HT-29 (cell line): ENCODE measurements at regions not wholly inside any gene's neighbourhood (a gene's known extent, or its start where the extent isn't known, plus 50 kb on each side); places are given as distances from the start of the nearest gene placed in this dataset.

ENCODE experiments used
- DNase-seq: peaks from one replicate; pipeline ENCODE4 v3.0.0-alpha.2; 2015; ENCODE audit warnings: low spot score

DNA sequence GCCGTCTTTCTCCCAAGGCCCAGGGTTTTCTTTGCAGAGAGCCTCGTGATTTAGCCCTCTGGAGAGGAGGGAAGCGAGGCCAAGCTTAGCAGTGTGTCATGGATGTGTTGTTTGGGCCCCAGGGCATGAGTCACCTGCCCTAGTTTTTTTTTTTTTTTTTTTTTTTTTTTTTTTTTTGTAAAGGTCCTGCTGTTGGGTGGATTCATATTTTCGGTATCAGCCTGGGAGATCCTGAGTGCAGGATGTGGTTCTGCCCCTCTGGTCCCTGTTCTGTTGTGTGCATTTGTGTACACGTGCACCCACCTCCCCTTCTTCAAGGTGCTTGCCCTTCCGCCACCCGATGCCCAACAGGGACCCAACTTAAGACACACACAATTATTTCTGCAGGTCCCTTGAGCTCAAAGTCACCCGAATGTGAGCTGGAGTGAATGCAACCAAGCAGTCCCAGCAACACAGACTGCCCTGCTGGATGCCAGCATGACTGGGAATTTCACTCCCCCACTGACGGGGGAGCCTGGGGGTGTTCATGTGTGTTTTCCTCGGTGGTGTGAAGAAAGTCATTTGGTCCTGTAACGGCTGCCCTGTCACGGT, 265.8 kb upstream of the TNRC6C start:
- no peak for DNase-seq

DNA sequence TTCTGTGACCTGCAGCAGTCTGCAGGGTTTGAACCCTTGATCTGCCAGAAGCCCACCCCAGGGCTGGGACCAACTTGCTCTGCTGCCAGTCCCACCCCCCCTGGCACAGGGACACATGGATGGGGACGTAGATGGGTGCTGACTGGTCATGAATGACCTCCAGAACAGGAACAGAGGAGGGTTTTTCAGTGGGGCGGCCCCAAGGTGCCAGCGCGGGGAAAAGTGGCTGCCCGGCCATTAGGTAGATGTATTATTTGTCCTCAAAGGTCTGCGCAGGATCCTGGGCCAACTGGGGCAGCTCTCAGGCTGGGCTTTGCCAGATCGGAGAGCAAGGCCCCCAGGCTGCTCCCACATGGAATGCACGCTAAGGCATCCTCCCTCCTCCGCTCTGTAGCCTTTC, 265.2 kb upstream of the TNRC6C start:
- no peak for DNase-seq

DNA sequence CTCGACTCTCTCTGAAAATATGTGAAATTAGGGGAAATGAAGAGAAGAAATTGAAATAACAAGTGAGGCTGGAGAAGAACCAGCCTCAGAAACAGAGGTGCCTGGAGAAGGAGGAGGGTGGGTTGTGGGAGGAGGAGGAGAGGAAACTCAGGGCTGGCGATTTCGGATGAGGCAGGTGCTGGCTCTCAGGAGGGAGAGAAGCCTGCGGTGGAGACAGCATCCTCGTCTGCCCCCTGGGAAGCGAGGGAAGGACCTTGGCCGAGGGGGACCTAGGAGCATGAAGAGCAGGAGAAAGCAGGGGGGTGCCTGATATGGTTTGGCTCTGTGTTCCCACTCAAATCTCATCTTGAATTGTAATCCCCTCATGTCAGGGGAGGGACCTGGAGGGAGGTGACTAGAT, 264.7 kb upstream of the TNRC6C start:
- DNase-seq = no peak

DNA sequence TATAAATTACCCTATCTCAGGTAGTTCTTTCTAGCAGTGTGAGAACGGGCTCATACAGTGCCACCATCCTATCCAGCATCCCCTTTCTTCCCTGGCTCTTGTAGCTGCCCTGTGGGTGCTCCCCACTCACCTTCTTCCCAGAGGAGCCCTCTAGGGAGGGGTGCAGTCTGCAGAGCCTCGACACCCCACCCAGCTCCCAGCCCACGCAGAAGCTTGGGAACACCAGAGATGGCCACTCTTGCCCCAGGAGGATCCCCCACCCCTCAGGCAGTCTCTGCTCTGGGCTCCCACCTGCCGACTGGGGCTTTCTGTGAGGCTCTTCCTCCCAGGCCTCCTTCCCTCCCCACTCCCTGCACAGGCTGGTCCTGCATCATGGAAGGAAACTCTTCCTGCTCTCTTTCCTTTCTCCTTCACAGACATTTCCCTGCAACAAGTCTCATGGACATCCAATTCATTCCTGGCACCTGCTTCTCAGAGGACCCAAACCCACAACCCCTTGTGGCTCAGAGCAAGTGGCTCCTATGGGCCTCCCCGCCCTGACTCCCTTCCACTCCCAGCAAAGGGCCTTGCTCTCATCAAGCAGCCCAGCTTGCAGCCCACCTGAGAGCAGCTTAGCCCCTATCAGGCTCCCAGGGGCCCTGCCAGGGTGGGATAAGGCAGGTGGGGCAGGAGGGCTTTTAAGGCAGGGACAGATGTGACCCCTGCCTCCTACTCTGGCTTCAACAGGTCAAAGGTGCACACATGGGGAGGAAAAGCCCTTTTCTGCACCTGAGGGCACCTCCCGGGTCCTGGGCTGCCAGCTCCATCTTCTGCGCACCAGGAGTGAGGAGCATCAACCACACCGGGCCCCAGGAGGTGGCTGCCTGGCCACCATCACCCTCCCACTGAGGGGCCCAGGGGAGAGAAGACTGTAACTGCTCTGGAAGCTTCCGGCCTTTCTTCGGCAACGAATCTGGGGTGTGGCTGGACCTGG, 263.8 kb upstream of the TNRC6C start:
- no peak for DNase-seq

DNA sequence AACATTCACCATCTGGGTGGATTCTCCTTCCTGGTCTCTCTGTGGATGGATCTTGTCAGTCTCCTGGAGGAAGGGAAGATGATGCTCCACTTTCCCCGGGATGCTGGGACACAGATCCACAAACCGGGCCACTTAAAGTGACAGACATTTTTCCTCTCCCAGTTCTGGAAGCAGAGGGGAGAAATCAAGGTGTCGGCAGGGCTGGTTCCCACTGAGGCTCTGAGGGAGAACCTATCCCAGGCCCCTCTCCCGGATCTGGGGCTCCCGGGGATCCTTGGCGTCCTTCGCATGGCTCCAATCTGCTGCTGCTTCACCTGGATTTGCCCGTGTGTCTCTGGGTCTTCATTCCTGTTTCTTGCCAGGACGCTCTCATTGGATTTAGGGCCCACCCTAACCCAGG, 263.1 kb upstream of the TNRC6C start:
- no peak for DNase-seq

DNA sequence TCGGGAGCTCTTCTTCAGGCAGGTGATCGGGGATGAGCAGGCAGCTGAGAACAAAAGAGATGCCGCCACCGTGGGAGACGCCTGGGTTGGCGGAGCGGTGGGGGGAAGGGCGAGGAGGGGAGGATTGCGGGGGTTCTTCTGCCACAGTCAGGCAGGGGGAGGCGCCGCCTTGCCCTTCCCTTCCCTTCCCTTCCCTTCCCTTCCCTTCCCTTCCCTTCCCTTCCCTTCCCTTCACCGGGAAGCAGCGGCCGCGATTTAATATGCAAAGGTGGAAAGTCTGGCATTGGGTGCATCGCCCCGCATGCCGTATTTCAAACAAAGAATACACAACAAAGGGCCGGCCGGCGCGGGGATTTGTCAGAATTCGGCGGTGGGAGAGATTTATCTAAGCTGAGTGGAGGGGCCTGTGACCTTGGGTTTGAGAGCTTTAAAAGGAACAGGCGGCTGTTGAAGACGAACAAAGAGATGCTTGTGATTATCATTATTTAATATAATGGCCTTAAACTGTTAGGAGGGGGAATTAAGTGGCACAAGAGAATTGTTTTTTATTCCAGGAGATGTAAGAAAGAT, 262.3 kb upstream of the TNRC6C start:
- no peak for DNase-seq

DNA sequence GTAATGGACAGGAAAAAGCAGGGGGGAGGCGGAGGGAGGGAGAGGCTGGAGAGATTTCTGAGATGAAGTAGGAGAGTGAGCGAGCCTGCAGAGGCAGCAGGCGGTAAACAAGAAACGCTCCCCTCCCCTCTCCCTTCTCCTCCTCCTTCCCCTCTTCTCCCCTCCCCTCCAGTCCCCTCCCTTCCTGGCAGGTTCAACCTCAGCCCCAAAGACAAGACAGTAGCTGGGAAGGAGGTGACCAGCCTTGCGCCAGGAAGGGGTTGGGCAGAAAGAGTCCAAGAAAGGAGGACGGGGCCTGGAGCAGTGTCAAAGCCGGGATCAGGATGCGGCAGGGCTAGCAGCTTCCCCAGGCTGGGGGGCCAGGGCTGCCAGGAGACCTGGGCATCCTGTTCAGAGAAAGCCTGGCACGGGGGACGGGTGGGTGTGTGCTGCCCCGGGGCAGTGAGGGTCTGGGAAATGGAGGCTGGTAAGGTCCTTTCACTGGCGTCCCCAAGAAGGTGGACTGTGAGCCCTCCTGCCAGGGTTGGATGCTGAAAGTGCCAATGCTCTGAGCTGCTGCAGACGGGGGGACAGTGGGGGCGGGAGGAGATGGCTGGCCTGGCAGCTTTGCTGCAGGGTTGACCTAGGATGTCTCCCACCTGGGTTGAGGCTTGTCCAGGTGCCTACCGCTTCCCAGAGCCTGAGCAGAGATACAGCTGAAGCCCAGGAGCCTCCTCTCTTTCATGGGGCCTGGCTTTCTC, 261.6 kb upstream of the TNRC6C start:
- no peak for DNase-seq

DNA sequence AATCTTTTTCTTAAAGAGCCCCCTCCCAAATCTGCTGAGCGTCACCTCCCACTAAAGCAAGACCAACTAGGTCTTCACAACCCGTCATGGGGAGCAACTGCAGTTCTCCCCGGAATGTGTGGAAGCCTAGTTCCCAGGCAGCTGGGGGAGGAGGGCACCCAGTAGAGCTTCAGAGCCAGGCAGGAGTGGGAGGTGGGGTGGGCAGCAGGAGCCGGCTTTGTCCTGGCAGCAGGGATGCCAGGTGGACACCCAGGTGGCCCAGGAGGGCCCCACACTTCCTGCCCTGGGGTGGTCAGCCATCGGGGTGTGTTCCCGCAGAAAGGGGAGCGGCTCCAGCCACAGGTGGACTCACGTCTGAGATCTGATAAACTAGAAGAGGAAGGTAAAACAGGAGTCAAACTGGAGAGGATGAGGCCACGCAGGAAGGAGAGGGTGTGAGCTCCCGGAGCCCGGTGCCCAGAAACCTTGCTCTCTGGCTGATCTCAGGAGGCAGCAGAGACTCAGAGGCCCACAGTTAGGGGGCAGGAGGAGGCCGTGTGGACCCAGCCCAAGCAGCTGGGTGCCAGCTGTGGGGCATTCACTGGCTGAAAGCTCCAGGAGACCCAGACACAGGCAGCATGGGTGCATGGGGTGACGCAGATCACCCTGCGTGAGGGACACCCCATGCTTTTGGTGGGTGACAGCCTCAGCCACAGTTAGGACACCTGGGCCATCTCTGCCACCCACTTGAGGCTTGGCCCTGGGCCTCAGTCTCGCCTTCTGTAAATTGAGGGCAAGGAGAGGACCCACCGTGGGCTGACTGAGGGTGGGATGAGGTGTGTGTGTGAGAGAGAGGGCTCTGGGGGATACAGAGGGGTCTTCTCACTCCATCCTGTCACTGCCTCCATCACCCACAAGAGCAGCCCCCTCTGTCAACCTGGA, 260.8 kb upstream of the TNRC6C start:
- no peak for DNase-seq

DNA sequence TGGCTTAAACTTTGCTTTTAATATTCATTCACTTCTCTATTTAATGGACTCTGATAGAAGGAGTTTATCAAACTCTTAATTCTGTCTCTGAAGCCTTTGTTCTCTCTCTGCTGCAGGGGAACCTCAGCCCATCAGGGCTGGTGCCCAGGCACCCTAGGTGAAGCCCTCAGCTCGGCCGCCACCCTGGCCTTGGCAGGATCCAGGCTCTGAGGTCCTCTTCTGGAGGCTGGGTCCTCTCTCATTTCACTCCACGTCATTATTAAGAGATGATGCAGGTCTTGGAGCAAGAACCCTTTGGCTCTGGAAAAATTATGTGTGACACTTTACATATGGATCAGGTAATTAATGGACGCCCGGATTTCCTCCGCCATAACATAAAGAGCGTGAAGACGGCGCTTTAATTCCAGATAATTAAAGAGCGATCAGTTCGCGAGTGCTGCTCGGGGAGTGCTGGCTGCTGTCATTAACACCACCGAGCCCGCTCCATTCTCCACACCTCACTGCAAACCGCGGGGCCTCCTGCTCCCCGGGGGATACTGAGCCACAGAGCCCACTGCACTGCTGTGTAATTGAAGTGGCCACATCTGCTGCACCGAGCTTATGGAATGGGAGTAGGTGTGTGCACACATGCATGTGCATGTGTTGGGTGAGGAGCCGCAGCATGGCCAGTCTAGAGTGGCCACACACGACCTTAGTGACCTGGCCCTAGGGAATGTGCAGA, 259.4 kb upstream of the TNRC6C start:
- no peak for DNase-seq

DNA sequence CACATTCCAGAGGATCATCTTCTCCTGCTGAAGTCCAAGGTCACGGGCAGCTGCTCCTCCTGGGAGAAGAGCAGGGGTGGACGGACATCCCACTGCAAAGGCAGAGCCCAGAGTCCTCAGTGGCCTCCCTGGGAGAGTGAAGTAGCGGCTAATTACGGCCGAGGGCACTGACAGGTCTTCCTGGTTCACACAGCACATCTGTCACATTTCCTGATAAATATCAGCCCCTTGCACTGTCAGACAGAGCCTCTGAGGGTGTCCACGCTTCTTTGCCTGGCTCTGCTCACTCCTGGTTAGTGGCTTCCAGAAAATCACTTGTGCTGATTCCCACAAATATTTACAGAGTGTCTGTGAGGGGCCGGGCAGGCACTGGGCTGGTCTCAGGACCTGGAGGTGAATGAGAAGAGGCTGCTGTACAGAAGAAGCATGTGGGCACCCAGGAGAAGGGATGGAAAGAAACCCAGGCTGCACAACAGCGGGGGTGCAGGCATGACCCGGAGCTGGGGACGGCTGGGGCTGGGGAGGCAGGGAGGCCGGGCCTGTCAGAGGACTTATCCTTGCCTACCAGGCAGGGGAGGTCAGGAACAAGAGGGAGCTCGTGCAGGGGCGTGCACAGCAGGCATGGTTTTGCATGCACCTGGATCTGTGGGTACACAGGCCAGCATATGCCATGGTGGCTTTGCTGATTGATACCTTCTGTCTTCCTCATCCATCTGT, 258.2 kb upstream of the TNRC6C start:
- no peak for DNase-seq

DNA sequence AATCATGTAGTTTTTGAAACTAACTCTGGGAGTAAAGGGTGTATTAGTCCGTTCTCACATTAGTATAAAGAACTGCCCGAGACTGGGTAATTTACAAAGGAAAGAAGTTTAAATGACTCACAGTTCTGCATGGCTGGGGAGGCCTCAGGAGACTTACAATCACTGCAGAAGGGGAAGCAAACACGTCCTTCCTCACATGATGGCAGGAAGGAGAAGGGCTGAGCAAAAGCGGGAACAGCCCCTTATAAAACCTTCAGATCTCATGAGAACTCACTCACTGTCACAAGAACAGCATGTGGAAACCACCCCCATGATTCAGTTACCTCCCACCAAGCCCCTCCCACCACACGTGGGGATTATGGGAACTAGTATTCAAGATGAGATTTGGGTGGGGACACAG, 256.5 kb upstream of the TNRC6C start:
- no peak for DNase-seq

DNA sequence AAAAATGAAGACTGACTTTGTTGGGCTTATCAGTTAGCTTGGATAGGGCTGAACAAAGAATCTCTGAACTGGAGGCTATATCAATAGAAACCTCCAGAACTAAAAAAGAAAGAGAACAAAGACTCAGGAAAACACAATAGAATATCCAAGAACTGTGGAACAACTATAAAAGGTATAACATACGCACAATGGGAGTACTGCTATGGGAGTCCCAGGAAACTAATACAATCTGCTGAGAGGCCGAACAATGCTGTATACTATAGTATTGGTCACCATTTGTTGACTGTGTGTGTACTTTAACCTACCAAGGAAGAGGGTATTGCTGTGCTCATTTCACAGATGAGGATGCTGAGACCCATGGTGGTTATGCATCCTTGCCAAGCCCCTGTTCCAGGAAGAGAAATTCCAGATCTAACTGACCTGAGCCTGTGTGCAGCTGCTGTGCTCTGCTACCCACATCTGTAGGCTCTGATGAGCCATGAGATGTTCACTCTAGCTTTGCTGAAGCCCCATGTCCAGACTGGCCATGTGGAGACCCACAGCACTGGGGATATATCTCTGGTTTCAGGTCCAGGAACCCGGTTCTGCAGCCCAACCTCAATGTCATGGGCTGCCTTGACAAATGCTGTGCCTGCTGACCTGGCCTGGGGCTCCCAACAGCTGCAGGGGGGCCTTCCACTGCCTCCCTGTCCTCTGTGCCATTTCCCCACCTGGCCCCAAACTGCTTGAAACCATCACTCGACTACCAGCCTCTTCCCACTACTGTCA, 254.3 kb upstream of the TNRC6C start:
- DNase-seq = no peak

DNA sequence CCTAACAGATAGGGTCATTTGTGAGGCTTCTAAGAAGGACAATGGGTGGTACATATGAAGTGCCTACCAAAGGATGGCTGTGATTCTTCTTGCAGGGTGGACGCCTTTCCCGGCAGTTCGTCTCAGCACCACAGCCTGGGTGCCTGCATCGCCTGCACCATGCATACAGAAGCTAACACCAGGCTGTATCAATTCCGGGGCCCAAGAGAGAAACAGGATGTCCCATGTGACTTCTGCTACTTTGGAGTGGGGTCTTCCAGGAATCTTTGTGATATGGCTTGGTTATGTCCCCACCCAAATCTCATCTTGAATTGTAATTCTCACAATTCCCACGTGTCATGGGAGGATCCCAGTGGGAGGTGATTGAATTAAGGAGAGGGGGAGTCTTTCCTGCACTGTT, 251.6 kb upstream of the TNRC6C start:
- no peak for DNase-seq

DNA sequence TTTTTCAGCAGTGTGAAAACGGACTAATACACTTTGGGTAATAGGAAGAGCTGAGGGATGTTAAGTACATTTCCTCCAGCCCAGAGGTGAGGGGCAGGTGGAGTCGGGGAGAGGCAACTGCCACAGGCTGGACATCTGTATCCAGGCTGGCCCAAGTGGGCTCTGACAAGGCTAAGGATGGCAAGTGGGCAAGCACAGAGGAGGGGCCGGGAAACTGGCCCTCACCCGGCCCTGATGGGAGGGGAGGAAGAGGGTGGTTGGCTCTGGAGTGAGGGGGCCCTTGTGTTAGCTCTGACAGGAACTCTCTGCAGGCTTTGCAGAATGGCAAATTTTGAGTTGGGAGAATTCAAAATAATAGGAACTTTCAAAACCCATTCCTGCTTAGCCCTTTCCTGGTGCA, 251.0 kb upstream of the TNRC6C start:
- no peak for DNase-seq

DNA sequence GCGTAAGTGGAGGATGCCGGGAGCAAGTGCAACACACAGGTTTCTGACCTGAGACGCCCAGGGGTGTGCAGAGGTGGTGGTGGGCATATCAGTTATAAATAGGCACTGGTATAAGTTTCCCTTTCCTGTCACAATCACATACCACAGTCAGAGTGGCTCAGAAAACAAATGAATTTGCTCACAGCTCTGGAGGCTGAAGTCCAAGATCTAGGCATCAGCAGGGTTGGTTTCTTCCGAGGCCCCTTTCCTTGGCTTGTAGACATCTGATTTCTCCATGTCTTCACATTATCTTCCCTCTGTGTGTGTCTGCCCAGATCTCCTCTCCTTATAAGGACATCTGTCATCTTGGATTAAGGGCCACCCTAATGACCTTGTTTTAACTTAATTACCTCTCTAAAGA, 250.5 kb upstream of the TNRC6C start:
- DNase-seq = no peak

DNA sequence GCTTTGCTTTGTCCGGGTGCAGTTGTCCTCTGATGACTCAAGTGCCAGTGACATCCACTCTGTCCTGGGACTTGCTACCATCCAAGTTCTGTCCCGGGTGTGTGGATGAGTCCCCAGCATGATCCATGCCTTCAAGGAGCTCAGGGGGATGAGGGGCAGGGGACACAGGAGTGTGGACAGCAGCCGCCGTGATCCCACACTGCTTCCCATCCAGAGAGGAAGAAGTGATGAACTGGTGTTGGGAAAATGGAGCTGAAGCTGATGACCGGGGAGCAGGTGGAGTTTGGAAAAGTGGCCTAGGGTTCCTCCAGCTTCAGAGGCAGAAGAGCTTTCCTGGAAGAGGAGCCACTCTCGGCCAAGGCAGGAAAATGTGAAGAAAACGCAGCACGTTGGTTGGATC, 249.6 kb upstream of the TNRC6C start:
- DNase-seq = no peak

DNA sequence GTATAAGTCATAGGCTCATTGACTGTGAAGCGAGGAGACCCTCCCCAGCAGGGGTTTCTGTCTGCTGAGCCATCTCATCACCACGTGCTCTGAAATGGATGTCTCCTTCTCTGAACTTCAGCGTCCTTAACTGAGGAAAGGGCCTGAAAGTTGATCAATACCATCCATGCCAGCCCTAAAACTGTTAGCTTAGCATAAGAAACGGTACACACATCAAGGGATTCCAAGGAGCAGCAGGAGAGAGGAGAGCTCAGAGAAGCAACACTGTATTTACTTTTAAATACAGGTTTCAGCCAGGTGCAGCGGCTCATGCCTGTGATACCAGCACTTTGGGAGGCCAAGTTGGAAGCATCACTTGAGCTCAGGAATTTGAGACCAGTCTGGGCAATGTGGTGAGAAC, 248.9 kb upstream of the TNRC6C start:
- no peak for DNase-seq

DNA sequence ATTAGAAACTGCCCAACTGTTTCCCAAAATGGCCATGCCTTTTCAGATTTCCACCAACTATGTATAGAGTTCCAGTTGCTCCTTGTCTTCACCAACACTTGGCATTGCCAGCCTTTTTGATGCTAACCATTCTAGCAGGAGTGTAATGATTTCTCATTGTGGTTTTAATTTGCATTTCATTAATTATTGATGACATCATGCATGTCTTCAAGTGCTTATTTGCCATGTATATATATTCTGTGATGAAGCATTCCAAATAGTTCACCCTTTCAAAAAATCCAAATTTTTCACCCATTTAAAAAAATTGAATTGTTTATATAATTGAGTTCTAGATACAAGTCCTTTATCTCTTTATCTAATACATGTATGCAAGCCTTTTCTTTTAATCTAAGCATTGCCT, 245.9 kb upstream of the TNRC6C start:
- no peak for DNase-seq
